Small intestine (tissue), 7 donors: ENCODE measurements at regions not wholly inside any gene's neighbourhood (a gene's known extent, or its start where the extent isn't known, plus 50 kb on each side); places are given as distances from the start of the nearest gene placed in this dataset.

Source experiments
- DNase-seq, 2 donors: peaks; one replicate each; pipeline versions ENCODE4 v3.0.0 to v3.0.0-alpha.2; 2013
- FAIRE-seq: peaks from 2 replicates; lab custom pipeline; 2012; peaks lifted over from hg19 to GRCh38; lab: Jason Lieb, UNC
- H3K27ac ChIP-seq, 3 donors: one replicate each; pipeline ENCODE4 v1.5.1; 2013; ENCODE audit warnings: low read length in 2 of 3, mild to moderate bottlenecking in 2 of 3, control low read depth in 1 of 3, inconsistent platforms in 1 of 3, low read depth in 1 of 3, moderate library complexity in 1 of 3
- H3K27me3 ChIP-seq, 3 donors: one replicate each; pipeline ENCODE4 v1.6.1; 2013; ENCODE audit warnings: low read length in 3 of 3, inconsistent platforms in 1 of 3; ENCODE audit not compliant: control insufficient read depth in 3 of 3, insufficient read depth in 3 of 3
- H3K36me3 ChIP-seq, 3 donors: one replicate each; pipeline ENCODE4 v1.6.1; 2013; ENCODE audit warnings: low read length in 3 of 3, inconsistent platforms in 1 of 3, low read depth in 1 of 3, mild to moderate bottlenecking in 1 of 3, moderate library complexity in 1 of 3; ENCODE audit not compliant: control insufficient read depth in 3 of 3, insufficient read depth in 2 of 3
- H3K4me1 ChIP-seq, 3 donors: one replicate each; pipeline ENCODE4 v1.6.1; 2013; ENCODE audit warnings: low read length in 2 of 3, inconsistent platforms in 1 of 3, low read depth in 1 of 3, mild to moderate bottlenecking in 1 of 3, moderate library complexity in 1 of 3; ENCODE audit not compliant: control insufficient read depth in 3 of 3, insufficient read depth in 2 of 3
- H3K4me3 ChIP-seq, 3 donors: one replicate each; pipeline ENCODE4 v1.5.1; 2013; ENCODE audit warnings: low read length in 3 of 3, control low read depth in 1 of 3, inconsistent platforms in 1 of 3, low read depth in 1 of 3, mild to moderate bottlenecking in 1 of 3, moderate library complexity in 1 of 3
- H3K9me3 ChIP-seq, 2 donors: one replicate each; pipeline ENCODE4 v1.6.1; 2013; ENCODE audit warnings: low read depth in 1 of 2, low read length in 1 of 2; ENCODE audit not compliant: control insufficient read depth in 2 of 2, insufficient read depth in 1 of 2
- WGBS, 3 donors: extraction: QIAGEN DNeasy Blood & Tissue Kit; methylation state at CpG; one replicate each; pipeline ENCODE4 v1.1.7; 2013; 5-methylcytosine and 5-hydroxymethylcytosine counted together
- donor health status: healthy with polysubstance abuse.
- donor health status: control.
- donor health status: control.
- donor health status: Bipolar disorder and iron deficiency.
- donor health status: healthy.

- no peaks in the 10 kb centered on the region for H3K36me3 ChIP-seq
- WGBS, 3 donors, result 63 to 80% (median 64%) methylated on average over 7 of the region's 7 CpGs
- no peaks in the 10 kb centered on the region for H3K4me1 ChIP-seq
These were observed 253.8 kb upstream of the CDYL start for GRCh38 chr6:4522453-4522852.

GRCh38 chr6:4521070-4521469 is 255.1 kb upstream of the CDYL start:
- Histone ChIP-seq H3K4me1 (no peaks in the 10 kb centered on the region), H3K4me3 (no peak overlapping the region), H3K27ac (no peak overlapping the region), H3K9me3 (no peaks in the 10 kb centered on the region), H3K27me3 (peaks cover 0 to 3% (median 2%) of the 10 kb centered on the region in 3 donors), H3K36me3 (no peaks in the 10 kb centered on the region)
- FAIRE-seq (no peak), DNase-seq (no peak)
- 71 to 73% (median 72%) methylated on average over 6 of the region's 6 CpGs for WGBS, 3 donors

More at GRCh38 chr6:4522453-4522852, 253.8 kb upstream of the CDYL start:
- DNase-seq (no peak), FAIRE-seq (no peak)
- Histone ChIP-seq H3K27me3 (peaks cover 0 to 3% (median 2%) of the 10 kb centered on the region in 3 donors), H3K4me3 (no peak overlapping the region), H3K9me3 (no peaks in the 10 kb centered on the region), H3K27ac (no peak overlapping the region)

GRCh38 chr6:4518506-4518905 is 257.7 kb upstream of the CDYL start:
- 60 to 80% (median 64%) methylated on average over 2 of the region's 2 CpGs for WGBS, 3 donors
- Histone ChIP-seq H3K9me3 (no peaks in the 10 kb centered on the region), H3K36me3 (no peaks in the 10 kb centered on the region), H3K27me3 (peaks cover 0 to 6% (median 0%) of the 10 kb centered on the region in 3 donors), H3K27ac (no peak overlapping the region), H3K4me3 (no peak overlapping the region), H3K4me1 (no peaks in the 10 kb centered on the region)
- DNase-seq (peak; percentile 23 to 60), FAIRE-seq (no peak)

- DNase-seq (no peak), FAIRE-seq (no peak)
- peaks cover 0 to 4% (median 0%) of the 10 kb centered on the region in 3 donors for H3K27me3 ChIP-seq
- H3K36me3 ChIP-seq, result no peaks in the 10 kb centered on the region
- no peak overlapping the region for H3K27ac ChIP-seq
- H3K9me3 ChIP-seq, result no peaks in the 10 kb centered on the region
- H3K4me3 ChIP-seq, result no peak overlapping the region
- WGBS, 3 donors, result 76 to 85% (median 84%) methylated on average over 5 of the region's 5 CpGs
- no peaks in the 10 kb centered on the region for H3K4me1 ChIP-seq
These were observed 260.0 kb upstream of the CDYL start for GRCh38 chr6:4516206-4516605.

- 88 to 91% (median 89%) methylated on average over 4 of the region's 4 CpGs for WGBS, 3 donors
These were observed 262.6 kb upstream of the CDYL start for GRCh38 chr6:4513561-4513960.

GRCh38 chr6:4512051-4512471 is 264.1 kb upstream of the CDYL start:
- FAIRE-seq, result no peak
- no peak for DNase-seq
- WGBS, 3 donors, result 76 to 78% (median 78%) methylated on average over 7 of the region's 7 CpGs

More at GRCh38 chr6:4513561-4513960, 262.6 kb upstream of the CDYL start:
- H3K27me3 ChIP-seq, result peaks cover 0 to 4% (median 0%) of the 10 kb centered on the region in 3 donors
- H3K4me1 ChIP-seq, result no peaks in the 10 kb centered on the region
- H3K36me3 ChIP-seq, result no peaks in the 10 kb centered on the region
- no peak overlapping the region for H3K4me3 ChIP-seq
- no peak overlapping the region for H3K27ac ChIP-seq
- no peak for DNase-seq
- FAIRE-seq, result no peak
- no peaks in the 10 kb centered on the region for H3K9me3 ChIP-seq

GRCh38 chr6:4511641-4512020 is 264.6 kb upstream of the CDYL start:
- no peaks in the 10 kb centered on the region for H3K9me3 ChIP-seq
- DNase-seq, result no peak
- H3K4me3 ChIP-seq, result no peak overlapping the region
- WGBS, 3 donors, result 78 to 92% (median 80%) methylated on average over 4 to 5 of the region's 5 CpGs
- no peak overlapping the region for H3K27ac ChIP-seq
- peaks cover 0 to 4% (median 0%) of the 10 kb centered on the region in 3 donors for H3K27me3 ChIP-seq
- no peak for FAIRE-seq
- no peaks in the 10 kb centered on the region for H3K4me1 ChIP-seq
- no peaks in the 10 kb centered on the region for H3K36me3 ChIP-seq

More at GRCh38 chr6:4512051-4512471, 264.1 kb upstream of the CDYL start:
- no peaks in the 10 kb centered on the region for H3K36me3 ChIP-seq
- H3K27me3 ChIP-seq, result peaks cover 0 to 4% (median 0%) of the 10 kb centered on the region in 3 donors
- no peaks in the 10 kb centered on the region for H3K9me3 ChIP-seq
- H3K27ac ChIP-seq, result no peak overlapping the region
- no peaks in the 10 kb centered on the region for H3K4me1 ChIP-seq
- H3K4me3 ChIP-seq, result no peak overlapping the region

GRCh38 chr6:4510906-4511640 is 265.1 kb upstream of the CDYL start:
- Histone ChIP-seq H3K9me3 (no peaks in the 10 kb centered on the region), H3K27me3 (peaks cover 0 to 4% (median 0%) of the 10 kb centered on the region in 3 donors), H3K27ac (no peak overlapping the region), H3K4me1 (no peaks in the 10 kb centered on the region), H3K36me3 (no peaks in the 10 kb centered on the region), H3K4me3 (no peak overlapping the region)
- 74 to 81% (median 79%) methylated on average over 15 of the region's 15 CpGs for WGBS, 3 donors
- FAIRE-seq (no peak), DNase-seq (no peak)
